PC-3 (cell line): ENCODE measurements at regions not wholly inside any gene's neighbourhood (a gene's known extent, or its start where the extent isn't known, plus 50 kb on each side); places are given as distances from the start of the nearest gene placed in this dataset.

Experiments
- ATAC-seq: fragments of 200-7000 bp; cut with Tn5 transposase; 2 replicates; pipeline ENCODE4 v1.9.1; 2020; ENCODE audit warnings: mild to moderate bottlenecking, moderate library complexity
- BruUV-seq: library from RNA; stranded (reverse); fragments of 400-500 nt; replicated peaks from 2 replicates; lab custom pipeline; 2021; lab: Mats Ljungman, UMichigan
- CTCF ChIA-PET: fragments of 300-600 bp; sonication (Branson Sonifier 250); formaldehyde crosslinking; loops from one replicate; lab custom pipeline; 2022; ENCODE audit warnings: antibody characterized with exemption; lab: Charles Lee
- POLR2A ChIA-PET: fragments of 300-600 bp; sonication (Branson Sonifier 250); formaldehyde crosslinking; loops from one replicate; lab custom pipeline; 2022; ENCODE audit warnings: antibody characterized with exemption; ENCODE audit not compliant: unreplicated experiment; lab: Charles Lee
- DNase-seq: peaks from one replicate; pipeline ENCODE4 v3.0.0-alpha.2; 2015
- H2AFZ ChIP-seq: fragments of 300-600 bp; sonication (generic); 2 replicates; pipeline ENCODE4 v1.6.0; 2016; ENCODE audit warnings: antibody characterized with exemption, low read length
- H3F3A ChIP-seq: fragments of 300-600 bp; sonication (generic); one replicate; pipeline ENCODE4 v1.6.0; 2017; ENCODE audit warnings: antibody characterized with exemption, low read length, control low read depth, mild to moderate bottlenecking; ENCODE audit not compliant: unreplicated experiment
- H3K27ac ChIP-seq: fragments of 300-600 bp; sonication (generic); 2 replicates; pipeline ENCODE4 v1.5.1; 2016; ENCODE audit warnings: mild to moderate bottlenecking, low read length
- H3K27me3 ChIP-seq: fragments of 300-600 bp; sonication (generic); 2 replicates; pipeline ENCODE4 v1.6.1; 2016; ENCODE audit warnings: low read length, mixed read lengths
- H3K36me3 ChIP-seq: fragments of 300-600 bp; sonication (generic); 2 replicates; pipeline ENCODE4 v1.6.1; 2016; ENCODE audit warnings: low read depth, mixed run types, low read length, mixed read lengths
- H3K4me1 ChIP-seq: fragments of 300-600 bp; sonication (generic); 2 replicates; pipeline ENCODE4 v1.5.1; 2016; ENCODE audit warnings: low read length; ENCODE audit not compliant: insufficient read depth
- H3K4me2 ChIP-seq: fragments of 300-600 bp; sonication (generic); 2 replicates; pipeline ENCODE4 v1.6.0; 2016; ENCODE audit warnings: low read length
- H3K4me3 ChIP-seq: fragments of 300-600 bp; sonication (generic); 2 replicates; pipeline ENCODE4 v1.5.1; 2016; ENCODE audit warnings: mild to moderate bottlenecking, low read length, mixed read lengths
- H3K79me2 ChIP-seq: fragments of 300-600 bp; sonication (generic); 2 replicates; pipeline ENCODE4 v1.6.1; 2017; ENCODE audit warnings: low read length, mixed read lengths
- H3K9ac ChIP-seq: fragments of 300-600 bp; sonication (generic); 2 replicates; pipeline ENCODE4 v1.6.0; 2016; ENCODE audit warnings: mild to moderate bottlenecking, low read length
- H3K9me2 ChIP-seq: fragments of 300-600 bp; sonication (generic); replicated peaks from 2 replicates; pipeline ENCODE4 v1.6.1; 2016; ENCODE audit warnings: mixed run types, low read length, mixed read lengths
- H3K9me3 ChIP-seq: fragments of 300-600 bp; sonication (generic); 2 replicates; pipeline ENCODE4 v1.6.1; 2016; ENCODE audit warnings: low read length, mixed read lengths
- H4K20me1 ChIP-seq: fragments of 300-600 bp; sonication (generic); 2 replicates; pipeline ENCODE4 v1.6.1; 2016; ENCODE audit warnings: low read length, mixed read lengths
- EZH2 ChIP-seq: fragments of 300-600 bp; sonication (generic); IDR thresholded peaks from one replicate; pipeline ENCODE4 v1.6.1; 2017; ENCODE audit warnings: antibody characterized with exemption, mild to moderate bottlenecking, low read length; ENCODE audit not compliant: unreplicated experiment
- EZH2phosphoT487 ChIP-seq: fragments of 300-600 bp; sonication (generic); IDR thresholded peaks from 2 replicates; pipeline ENCODE4 v1.6.1; 2018; ENCODE audit warnings: mild to moderate bottlenecking, antibody characterized with exemption, low read length, borderline replicate concordance
- intact Hi-C: fragments of 100-400 bp; cut with micrococcal nuclease; formaldehyde crosslinking; loops from 2 replicates; pipeline ENCODE4 v1.9.0; 2023
- TF ChIP-seq, protein P1 (sequence below): fragments of 300-600 bp; sonication (generic); conservative IDR thresholded peaks from 2 replicates; pipeline ENCODE4 v1.5.1; 2017; ENCODE audit warnings: antibody characterized with exemption, low read depth, mild to moderate bottlenecking, low read length

DNA sequence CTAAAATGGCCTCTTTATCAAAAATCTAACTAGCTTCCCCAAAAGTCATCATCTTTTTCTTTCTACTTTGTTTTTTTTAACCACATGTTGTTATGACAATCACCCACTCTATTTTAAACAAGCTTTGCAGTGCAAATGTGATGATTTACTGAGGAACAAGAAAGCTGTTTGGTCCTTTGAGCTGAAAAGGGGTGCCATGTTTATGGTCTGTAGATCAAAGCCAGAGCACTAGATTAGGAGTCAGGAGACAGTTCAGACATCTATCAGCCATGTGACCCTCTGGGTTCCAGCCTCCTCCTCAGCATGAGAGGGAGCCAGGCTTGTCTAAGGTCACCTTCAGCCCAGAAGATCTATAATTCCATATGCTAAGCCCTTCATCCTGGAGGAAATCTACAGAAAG lies 65.9 kb downstream of the RPL22L1 start:
- no peaks in the 10 kb centered on the region for H3K36me3 ChIP-seq
- no peaks in the 10 kb centered on the region for H4K20me1 ChIP-seq
- CTCF ChIA-PET: no interaction called here
- H3K4me1 ChIP-seq: peaks cover 43% of the 10 kb centered on the region
- H3K4me2 ChIP-seq: peak overlapping the region; percentile 12
- H3K27ac ChIP-seq: peak overlapping the region; percentile 73
- no peaks in the 10 kb centered on the region for H3K27me3 ChIP-seq
- POLR2A ChIA-PET: interaction anchor here (0.7 kb wide), 1 partner anchor 62 kb away, joined by 3 read pairs; no protein-coding TSS in a partner anchor
- no peaks in the 10 kb centered on the region for H3K9me2 ChIP-seq
- H3K4me3 ChIP-seq: no peak overlapping the region
- H3K79me2 ChIP-seq: no peaks in the 10 kb centered on the region
- intact Hi-C loops: loop anchor here (5.0 kb wide), 1 partner anchor 177 kb away; no protein-coding TSS in a partner anchor
- H3K9ac ChIP-seq: peak overlapping the region; percentile 20; the same call in 1 of the 2 replicates
- TF ChIP-seq EZH2phosphoT487 (no peak), EZH2 (no peak)
- TF ChIP-seq, protein P1, sequence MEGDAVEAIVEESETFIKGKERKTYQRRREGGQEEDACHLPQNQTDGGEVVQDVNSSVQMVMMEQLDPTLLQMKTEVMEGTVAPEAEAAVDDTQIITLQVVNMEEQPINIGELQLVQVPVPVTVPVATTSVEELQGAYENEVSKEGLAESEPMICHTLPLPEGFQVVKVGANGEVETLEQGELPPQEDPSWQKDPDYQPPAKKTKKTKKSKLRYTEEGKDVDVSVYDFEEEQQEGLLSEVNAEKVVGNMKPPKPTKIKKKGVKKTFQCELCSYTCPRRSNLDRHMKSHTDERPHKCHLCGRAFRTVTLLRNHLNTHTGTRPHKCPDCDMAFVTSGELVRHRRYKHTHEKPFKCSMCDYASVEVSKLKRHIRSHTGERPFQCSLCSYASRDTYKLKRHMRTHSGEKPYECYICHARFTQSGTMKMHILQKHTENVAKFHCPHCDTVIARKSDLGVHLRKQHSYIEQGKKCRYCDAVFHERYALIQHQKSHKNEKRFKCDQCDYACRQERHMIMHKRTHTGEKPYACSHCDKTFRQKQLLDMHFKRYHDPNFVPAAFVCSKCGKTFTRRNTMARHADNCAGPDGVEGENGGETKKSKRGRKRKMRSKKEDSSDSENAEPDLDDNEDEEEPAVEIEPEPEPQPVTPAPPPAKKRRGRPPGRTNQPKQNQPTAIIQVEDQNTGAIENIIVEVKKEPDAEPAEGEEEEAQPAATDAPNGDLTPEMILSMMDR: no peak
- no TSS peak for BruUV-seq
- DNase-seq (no peak), ATAC-seq (no peak)
- no peak overlapping the region for H2AFZ ChIP-seq
- H3F3A ChIP-seq: no peaks in the 10 kb centered on the region
- H3K9me3 ChIP-seq: peaks cover 3% of the 10 kb centered on the region

DNA sequence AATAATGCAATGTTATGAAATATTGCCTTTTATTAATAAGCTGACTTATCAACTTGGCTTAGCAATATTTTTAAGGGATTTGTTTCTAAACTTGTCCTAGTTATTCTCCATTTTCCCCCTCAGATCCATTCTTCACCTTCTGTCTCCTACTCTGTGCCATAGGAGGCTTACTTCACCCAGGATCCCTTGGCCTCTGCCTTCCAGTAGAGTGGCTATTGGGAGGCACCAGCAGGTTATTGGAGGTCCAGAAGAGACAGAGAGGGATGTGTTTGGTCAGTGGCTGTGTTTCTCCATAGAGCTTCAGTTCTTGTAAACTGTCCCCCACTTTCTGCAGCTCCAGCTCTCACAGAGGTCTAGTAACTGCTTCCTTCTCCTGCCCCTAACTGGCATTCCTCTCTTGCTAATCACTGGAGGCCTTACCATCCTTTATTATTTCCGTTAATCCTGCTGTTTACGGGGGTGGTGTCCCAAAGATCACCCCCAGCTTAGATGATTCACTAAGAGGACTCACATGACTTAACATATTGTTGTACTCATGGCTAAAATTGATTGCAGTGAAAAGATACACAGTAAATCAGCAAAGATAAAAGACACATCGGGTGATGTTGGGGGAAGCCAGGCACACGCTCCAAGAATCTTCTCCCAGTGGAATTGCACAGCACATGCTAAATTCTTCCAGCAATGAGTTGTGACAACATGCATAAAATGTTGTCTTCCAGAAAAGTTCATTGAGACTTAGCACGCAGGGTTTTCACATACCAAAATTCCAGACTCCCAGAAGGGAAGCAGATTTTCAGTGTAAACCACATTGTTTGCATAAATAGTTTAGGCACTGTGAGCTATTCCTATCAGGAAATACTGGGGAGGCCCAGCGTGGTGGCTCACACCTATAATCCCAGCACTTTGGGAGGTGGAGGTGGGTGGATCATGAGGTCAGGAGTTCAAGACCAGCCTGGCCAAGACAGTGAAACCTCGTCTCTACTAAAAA lies 67.5 kb downstream of the RPL22L1 start:
- H2AFZ ChIP-seq: peak overlapping the region; percentile 16; the same call in 1 of the 2 replicates
- H3K27ac ChIP-seq: peak overlapping the region; percentile 75
- no peaks in the 10 kb centered on the region for H3K36me3 ChIP-seq
- peak overlapping the region; percentile 41 for H3K4me2 ChIP-seq
- ATAC-seq (peak; percentile 88), DNase-seq (peak; percentile 80)
- no peaks in the 10 kb centered on the region for H4K20me1 ChIP-seq
- ChIA-PET CTCF (interaction anchor here (0.8 to 1.1 kb wide), 2 partner anchors 41 to 388 kb away, joined by 3 to 4 read pairs; no protein-coding TSS in a partner anchor), POLR2A (interaction anchor here (0.6 kb wide), 1 partner anchor 427 kb away, joined by 8 read pairs; no protein-coding TSS in a partner anchor)
- no peaks in the 10 kb centered on the region for H3K79me2 ChIP-seq
- no peaks in the 10 kb centered on the region for H3K27me3 ChIP-seq
- no TSS peak for BruUV-seq
- H3K4me3 ChIP-seq: no peak overlapping the region
- peaks cover 33% of the 10 kb centered on the region for H3K4me1 ChIP-seq
- H3K9ac ChIP-seq: 0 out of 2 replicates have a peak overlapping the region, but pooled peaks have one; percentile 3
- no peaks in the 10 kb centered on the region for H3K9me2 ChIP-seq
- no peaks in the 10 kb centered on the region for H3F3A ChIP-seq
- TF ChIP-seq, protein P1: no peak
- intact Hi-C loops: loop anchor here (1.0 to 5.0 kb wide), 3 partner anchors 41 to 175 kb away; no protein-coding TSS in a partner anchor
- peaks cover 9% of the 10 kb centered on the region for H3K9me3 ChIP-seq
